HG03025 (cell line): ENCODE measurements at regions not wholly inside any gene's neighbourhood (a gene's known extent, or its start where the extent isn't known, plus 50 kb on each side); places are given as distances from the start of the nearest gene placed in this dataset.

Experiments used
- ATAC-seq: cut with Tn5 transposase; IDR thresholded peaks from one replicate; pipeline ENCODE4 v1.9.1; 2021; ENCODE audit warnings: mild to moderate bottlenecking, moderate library complexity; ENCODE audit not compliant: unreplicated experiment, low FRiP score

GRCh38 chr2:22729466-22729865 lies 655.5 kb upstream of the KLHL29 start:
- ATAC-seq = no peak

GRCh38 chr2:22734373-22735045 lies 650.5 kb upstream of the KLHL29 start:
- ATAC-seq = no peak

DNA sequence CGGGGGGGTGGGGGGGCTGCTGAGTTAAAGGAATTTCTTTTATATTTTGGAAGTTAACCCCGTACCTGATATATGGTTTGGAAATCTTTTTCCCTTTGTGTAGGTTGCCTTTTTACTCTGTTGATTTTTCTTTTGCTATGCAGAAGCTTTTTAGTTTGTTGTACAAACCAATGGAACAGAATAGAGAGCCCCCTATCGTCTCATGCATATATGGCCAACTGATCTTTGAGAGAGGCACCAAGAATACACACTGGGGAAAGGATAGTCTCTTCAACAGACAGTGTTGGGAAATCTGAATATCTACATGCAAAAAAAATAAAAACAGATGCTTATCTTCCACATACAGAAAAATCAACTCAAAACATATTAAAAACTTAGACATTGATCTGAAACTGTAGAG lies 647.8 kb upstream of the KLHL29 start:
- ATAC-seq = no peak

DNA sequence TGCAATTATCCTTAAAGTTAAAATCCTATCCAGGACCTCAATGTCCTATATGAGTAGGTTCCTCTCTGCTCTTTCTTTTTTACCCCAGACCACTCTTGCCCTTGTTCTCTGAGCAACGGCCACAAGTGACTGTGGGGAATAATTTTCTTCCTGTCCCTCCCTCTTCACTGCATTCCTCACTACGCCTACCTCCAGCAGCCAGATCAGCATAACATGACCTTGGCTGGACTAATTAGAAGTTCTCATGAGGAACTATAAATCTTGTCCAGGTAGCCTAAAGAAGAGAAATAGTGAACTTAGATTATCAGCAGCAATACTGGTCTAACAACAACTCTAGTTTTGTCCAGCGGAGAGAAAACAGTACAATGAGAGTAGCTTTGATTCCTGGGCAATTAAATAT lies 643.8 kb upstream of the KLHL29 start:
- no peak for ATAC-seq

DNA sequence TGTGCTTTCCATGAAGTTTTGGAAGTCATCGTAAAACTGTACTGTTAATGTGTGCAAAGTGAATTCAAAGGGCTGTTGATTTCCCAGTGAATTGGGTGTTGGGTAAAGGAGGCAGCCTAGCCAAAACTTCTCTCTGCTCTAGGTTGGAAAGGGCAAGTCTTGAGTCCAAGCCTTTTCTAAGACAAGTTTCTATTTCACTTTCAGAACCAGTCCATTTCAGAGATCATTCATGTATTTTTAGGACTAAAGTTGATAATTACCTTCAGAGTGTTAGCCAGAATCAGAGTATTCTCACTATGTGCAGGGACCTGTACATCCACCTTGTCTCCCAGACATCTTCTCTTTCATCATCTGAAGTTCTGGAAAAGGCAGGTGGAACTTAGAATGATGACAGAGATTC lies 636.1 kb upstream of the KLHL29 start:
- no peak for ATAC-seq

DNA sequence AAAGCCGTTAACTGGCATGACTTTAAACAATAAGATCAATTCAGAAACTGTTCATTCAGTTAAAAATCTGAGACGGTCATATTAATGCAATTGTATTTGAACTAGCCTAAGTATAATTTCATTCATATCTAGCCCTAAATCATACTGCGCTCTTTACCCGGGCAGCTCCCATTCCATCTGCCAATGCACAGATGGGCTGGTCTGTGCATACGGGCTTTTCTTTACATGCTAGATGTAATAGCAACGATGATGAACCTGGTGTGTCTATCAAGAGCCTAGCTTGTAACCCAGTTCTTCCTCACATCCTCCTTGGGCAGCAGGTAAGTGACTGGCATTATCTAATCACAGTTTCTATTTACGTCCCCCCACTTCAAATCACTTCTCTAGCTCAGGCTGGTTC lies 631.5 kb upstream of the KLHL29 start:
- no peak for ATAC-seq

- no peak for ATAC-seq
These were observed 628.5 kb upstream of the KLHL29 start for GRCh38 chr2:22756276-22757043.

DNA sequence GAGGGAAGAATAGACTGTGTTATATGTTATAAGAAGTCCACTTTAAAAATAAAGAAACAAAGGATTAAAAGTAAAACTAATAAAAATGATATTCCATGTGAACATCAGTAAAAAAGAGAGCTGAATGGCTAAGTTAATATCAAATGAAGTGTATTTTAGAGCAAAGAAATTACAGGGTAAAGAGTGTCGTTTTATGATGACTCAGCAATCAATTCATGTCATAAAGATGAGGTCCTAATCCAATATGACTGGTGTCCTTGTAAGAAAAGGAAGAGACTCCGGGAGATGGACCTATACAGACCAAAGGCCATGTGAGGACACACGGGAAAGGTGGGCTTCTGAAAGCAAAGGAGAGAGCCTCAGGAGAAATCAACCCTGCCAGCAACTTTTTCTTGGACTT lies 615.5 kb upstream of the KLHL29 start:
- ATAC-seq = no peak

- ATAC-seq = no peak
These were observed 600.4 kb upstream of the KLHL29 start for GRCh38 chr2:22784566-22784965.

DNA sequence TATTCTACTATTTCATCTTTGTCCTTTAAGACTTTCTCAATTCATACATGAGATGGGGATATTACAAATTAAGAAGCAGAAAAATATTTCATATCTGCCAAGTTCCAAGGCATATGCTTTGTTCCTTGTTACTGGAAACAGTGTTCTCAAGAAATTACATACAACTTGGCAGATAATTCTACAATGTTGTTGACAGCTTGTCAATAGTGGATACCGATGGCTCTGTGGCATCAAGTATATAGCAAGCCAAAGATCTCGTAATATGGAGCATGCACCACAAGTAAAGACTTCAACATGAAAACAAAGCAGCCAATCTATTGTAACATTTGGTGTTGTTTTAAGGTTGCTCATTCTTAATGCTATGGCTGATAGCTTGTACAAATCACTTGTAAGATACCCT lies 598.2 kb upstream of the KLHL29 start:
- no peak for ATAC-seq

DNA sequence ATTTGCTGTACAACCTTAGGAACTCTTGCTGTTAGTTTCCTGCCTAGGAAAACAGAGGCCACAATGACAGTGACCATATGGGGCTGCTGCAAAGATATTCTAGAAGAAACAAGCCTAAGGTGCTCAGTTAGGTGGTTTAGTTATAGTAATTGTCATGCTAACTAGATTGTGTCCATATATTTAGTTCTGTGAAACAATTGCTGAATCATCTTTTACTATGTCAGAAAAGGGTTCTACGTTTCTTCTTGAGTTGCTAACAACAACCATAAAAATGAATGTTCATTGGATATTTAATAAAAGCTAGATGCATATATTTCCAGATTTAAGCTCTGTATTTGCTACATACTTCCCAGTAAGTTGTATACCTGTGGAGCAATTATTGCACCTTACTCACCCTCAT lies 597.2 kb upstream of the KLHL29 start:
- ATAC-seq = no peak

- no peak for ATAC-seq
These were observed 596.1 kb upstream of the KLHL29 start for GRCh38 chr2:22788749-22789327.

DNA sequence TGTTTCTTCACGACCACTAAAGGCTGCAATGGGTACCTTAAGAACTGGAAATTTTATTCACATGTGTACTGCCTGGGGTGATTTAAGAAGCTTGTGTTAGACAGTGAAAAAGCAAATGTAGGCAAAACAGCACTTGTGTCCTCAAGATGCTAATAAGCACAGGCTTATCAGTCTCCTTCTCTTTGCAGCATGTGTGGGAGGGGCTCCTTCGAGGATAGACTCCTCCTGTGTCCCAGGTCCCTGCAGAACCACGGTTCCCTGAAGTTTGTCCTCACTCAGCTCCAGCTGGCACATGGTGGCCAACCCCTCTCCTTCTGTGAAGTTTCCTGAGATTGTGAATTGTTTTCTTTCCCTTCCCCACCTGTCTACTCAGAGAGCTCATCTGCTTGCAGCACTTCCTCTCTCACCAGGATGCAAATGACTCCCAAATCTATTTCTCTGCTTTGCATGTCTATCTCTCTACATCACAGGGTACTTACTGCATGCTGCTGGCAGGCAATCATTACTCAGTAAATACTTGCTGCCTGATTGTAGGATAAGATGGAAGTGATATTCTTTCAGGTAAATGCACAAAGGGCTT lies 589.6 kb upstream of the KLHL29 start:
- ATAC-seq = no peak

- no peak for ATAC-seq
These were observed 586.6 kb upstream of the KLHL29 start for GRCh38 chr2:22798386-22798785.

GRCh38 chr2:22800412-22800811 lies 584.6 kb upstream of the KLHL29 start:
- no peak for ATAC-seq

DNA sequence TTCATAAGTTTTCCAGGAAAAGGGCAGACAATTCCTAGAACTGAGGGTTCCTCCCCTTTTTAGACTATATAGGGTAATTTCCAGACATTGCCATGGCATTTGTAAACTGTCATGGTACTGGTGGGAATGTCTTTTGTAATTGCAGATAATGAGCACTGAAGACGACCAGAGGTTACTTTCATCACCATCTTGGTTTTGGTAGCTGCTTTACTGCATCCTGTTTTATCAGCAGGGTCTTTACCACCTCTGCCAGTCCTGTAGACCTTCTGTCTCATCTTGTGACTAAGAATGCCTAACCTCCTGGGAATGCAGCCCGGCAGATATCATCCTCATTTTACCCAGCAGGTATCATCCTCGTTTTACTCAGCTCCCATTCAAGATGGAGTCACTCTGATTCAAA lies 583.9 kb upstream of the KLHL29 start:
- no peak for ATAC-seq

DNA sequence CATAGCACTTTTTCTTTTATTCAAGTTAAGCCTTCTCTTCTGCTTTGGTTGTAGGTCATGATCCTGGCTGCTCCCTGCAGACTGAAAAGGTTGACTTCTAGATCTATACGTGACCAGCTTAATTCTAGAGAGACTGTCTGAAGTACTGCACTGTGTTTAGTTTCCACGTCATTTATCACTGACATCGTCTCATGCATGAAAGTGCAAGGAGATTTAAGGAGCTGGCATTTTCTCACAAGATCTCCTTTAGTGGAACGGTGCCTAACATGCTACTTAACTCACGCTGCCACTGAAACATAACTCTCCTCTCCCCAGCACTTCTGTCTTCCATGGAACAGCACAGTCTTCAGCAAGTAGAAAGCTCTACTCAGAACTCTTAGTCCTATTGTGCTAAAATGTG lies 583.0 kb upstream of the KLHL29 start:
- no peak for ATAC-seq

- no peak for ATAC-seq
These were observed 577.1 kb upstream of the KLHL29 start for GRCh38 chr2:22807872-22808271.

DNA sequence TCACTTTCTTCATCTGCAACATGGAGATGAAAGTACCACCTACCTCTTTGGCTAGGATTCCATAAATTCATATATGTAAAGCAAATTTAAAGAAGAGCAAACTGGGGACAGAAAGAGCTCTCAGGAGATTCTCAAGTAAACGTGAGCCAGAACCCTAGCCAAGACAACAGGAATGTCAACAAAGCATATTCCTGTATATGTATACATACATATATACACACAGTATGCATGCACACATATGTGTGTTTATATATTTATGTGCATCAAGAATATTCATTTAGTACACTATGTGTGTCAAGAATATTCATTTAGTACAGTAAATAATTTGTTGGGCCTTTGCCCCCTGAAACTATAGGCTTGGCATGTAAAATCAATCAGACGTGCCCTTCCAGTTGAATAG lies 574.4 kb upstream of the KLHL29 start:
- no peak for ATAC-seq

GRCh38 chr2:22812065-22812680 lies 572.8 kb upstream of the KLHL29 start:
- no peak for ATAC-seq

GRCh38 chr2:22817197-22817596 lies 567.8 kb upstream of the KLHL29 start:
- ATAC-seq = no peak
